Lung (tissue), 11 donors: ENCODE measurements at regions not wholly inside any gene's neighbourhood (a gene's known extent, or its start where the extent isn't known, plus 50 kb on each side); places are given as distances from the start of the nearest gene placed in this dataset.
"Not testable (repeated sequence)": the region's sequence is repeated elsewhere in the genome, so short reads cannot be mapped to it uniquely, and the experiment has no call there.

Experiments
- ATAC-seq: fragments of 200-7000 bp; cut with Tn5 transposase; one replicate; pipeline ENCODE4 v1.9.1; 2020; ENCODE audit warnings: moderate number of reproducible peaks; ENCODE audit not compliant: insufficient read depth, low FRiP score
- DNase-seq, 3 donors: peaks; one replicate each; pipeline ENCODE4 v3.0.0-alpha.2; 2013 to 2017
- H3K27ac ChIP-seq, 2 donors: one replicate each; pipeline ENCODE4 v1.5.1; 2013; ENCODE audit warnings: mild to moderate bottlenecking in 2 of 2, moderate library complexity in 2 of 2, control low read depth in 1 of 2, inconsistent platforms in 1 of 2, low read depth in 1 of 2, low read length in 1 of 2
- H3K27me3 ChIP-seq, 3 donors: one replicate each; pipeline ENCODE4 v1.5.1; 2013; ENCODE audit warnings: low read length in 2 of 3; ENCODE audit not compliant: control insufficient read depth in 3 of 3, insufficient read depth in 3 of 3
- H3K36me3 ChIP-seq, 4 donors: one replicate each; pipeline ENCODE4 v1.5.1; 2013; ENCODE audit warnings: low read length in 4 of 4, mild to moderate bottlenecking in 1 of 4, moderate library complexity in 1 of 4; ENCODE audit not compliant: control insufficient read depth in 4 of 4, insufficient read depth in 4 of 4
- H3K4me1 ChIP-seq, 5 donors: one replicate each; pipeline ENCODE4 v1.5.1; 2013; ENCODE audit warnings: low read length in 5 of 5, mild to moderate bottlenecking in 2 of 5, moderate library complexity in 1 of 5; ENCODE audit not compliant: control insufficient read depth in 5 of 5, insufficient read depth in 5 of 5
- H3K4me3 ChIP-seq: one replicate; pipeline ENCODE4 v1.5.1; 2013; ENCODE audit warnings: mild to moderate bottlenecking, control low read depth, moderate library complexity
- H3K9ac ChIP-seq, 2 donors: one replicate each; pipeline ENCODE4 v1.5.1; 2013; ENCODE audit warnings: low read length in 2 of 2, control low read depth in 1 of 2; ENCODE audit not compliant: insufficient read depth in 1 of 2
- H3K9me3 ChIP-seq, 4 donors: one replicate each; pipeline ENCODE4 v1.5.1; 2013; ENCODE audit warnings: low read length in 3 of 4, mild to moderate bottlenecking in 1 of 4, moderate library complexity in 1 of 4; ENCODE audit not compliant: control insufficient read depth in 4 of 4, insufficient read depth in 3 of 4
- CTCF ChIP-seq: IDR thresholded peaks from 2 replicates; pipeline ENCODE4 v1.5.1; 2012; ENCODE audit warnings: mild to moderate bottlenecking; ENCODE audit errors: control extremely low read depth, extremely low read depth
- WGBS, 2 donors: extraction: QIAGEN DNeasy Blood & Tissue Kit; methylation state at CpG; one replicate each; pipeline ENCODE4 v1.1.7; 2013; 5-methylcytosine and 5-hydroxymethylcytosine counted together
- donor health status: control.
- donor health status: control.
- donor health status: Bipolar disorder and iron deficiency.
- donor health status: healthy.
- donor health status: DM: yes; HTN: yes; CAD: no.

DNA sequence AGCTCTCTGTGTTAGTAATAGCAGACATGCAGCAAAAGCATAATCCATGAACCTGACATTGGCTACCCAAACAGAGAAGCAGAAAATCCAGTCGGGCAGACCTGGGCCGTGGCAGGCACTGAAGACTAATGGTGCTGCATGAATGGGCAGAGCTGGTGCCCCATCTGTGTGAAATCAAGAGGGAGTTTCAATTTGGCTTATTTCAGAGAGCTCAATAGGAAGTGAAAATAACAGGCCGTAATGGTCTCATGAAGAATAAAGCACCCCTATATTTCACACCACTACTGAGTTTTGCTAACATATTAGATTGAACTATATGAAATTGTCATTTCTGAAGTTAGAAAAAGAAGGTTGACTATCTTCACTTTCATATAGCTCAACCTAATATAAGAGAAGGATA lies 149.7 kb downstream of the ENC1 start:
- Histone ChIP-seq H3K36me3 (no peaks in the 10 kb centered on the region), H3K27me3 (no peaks in the 10 kb centered on the region), H3K9me3 (no peaks in the 10 kb centered on the region), H3K4me1 (peaks cover 0 to 8% (median 5%) of the 10 kb centered on the region in 5 donors), H3K9ac (no peak overlapping the region), H3K4me3 (no peak overlapping the region), H3K27ac (no peak overlapping the region)
- ATAC-seq = no peak
- no peak for DNase-seq
- no peak for TF ChIP-seq CTCF
- WGBS, 2 donors = 71 to 78% methylated on average over 3 of the region's 3 CpGs

GRCh38 chr5:74482990-74483389 lies 157.5 kb downstream of the ENC1 start:
- H3K9ac ChIP-seq = no peak overlapping the region
- TF ChIP-seq CTCF = no peak
- no peaks in the 10 kb centered on the region for H3K27me3 ChIP-seq
- H3K9me3 ChIP-seq = no peaks in the 10 kb centered on the region
- 76 to 83% methylated on average over 3 of the region's 3 CpGs for whole genome bisulfite sequencing, 2 donors
- H3K27ac ChIP-seq = no peak overlapping the region
- peaks cover 0 to 6% (median 0%) of the 10 kb centered on the region in 5 donors for H3K4me1 ChIP-seq
- no peak overlapping the region for H3K4me3 ChIP-seq
- ATAC-seq (no peak), DNase-seq (no peak)
- H3K36me3 ChIP-seq = no peaks in the 10 kb centered on the region

DNA sequence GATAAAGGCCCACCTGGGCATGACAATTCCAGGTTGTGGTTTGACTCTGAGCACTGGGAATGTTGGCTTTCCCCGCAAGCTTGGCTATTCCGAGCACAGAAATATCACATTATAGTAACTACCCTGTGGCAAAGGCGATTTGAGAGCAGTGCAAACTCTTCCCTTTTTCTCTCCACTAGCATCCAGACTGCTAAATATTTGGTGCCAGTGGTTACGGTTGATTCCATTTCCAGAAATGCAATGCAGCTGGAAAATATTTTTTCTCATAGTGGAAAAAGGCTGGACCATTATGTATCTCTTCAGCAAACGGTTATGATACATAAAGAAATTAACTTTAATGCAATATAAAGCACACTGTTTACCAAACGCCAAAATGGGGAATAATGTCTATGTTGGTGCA lies 158.0 kb downstream of the ENC1 start:
- no peak for TF ChIP-seq CTCF
- Histone ChIP-seq H3K4me3 (no peak overlapping the region), H3K27me3 (no peaks in the 10 kb centered on the region), H3K36me3 (no peaks in the 10 kb centered on the region), H3K9ac (no peak overlapping the region), H3K9me3 (no peaks in the 10 kb centered on the region), H3K4me1 (peaks cover 0 to 6% (median 0%) of the 10 kb centered on the region in 5 donors), H3K27ac (no peak overlapping the region)
- DNase-seq = no peak
- ATAC-seq = no peak
- WGBS, 2 donors = 82 to 92% methylated on average over 6 of the region's 6 CpGs

DNA sequence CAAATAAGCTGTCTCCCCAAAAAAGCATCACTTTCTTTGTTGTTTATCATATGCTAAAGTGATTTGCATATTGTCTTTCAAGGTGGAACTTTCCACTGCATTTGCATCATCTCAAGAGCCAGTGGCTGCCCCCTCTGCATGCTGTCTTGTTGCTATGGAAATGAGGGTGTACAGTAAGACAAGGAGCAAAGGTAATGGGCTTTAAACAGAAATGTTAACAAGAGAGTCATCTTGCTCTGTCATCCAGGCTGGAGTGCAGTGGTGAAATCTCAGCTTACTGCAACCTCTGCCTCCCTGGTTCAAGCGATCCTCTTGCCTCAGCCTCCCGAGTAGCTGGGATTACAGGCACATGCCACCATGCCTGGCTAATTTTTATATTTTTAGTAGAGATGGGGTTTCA lies 159.2 kb downstream of the ENC1 start:
- H3K9me3 ChIP-seq, H3K4me1 ChIP-seq, H3K4me3 ChIP-seq, ATAC-seq, H3K27ac ChIP-seq, H3K9ac ChIP-seq, DNase-seq, H3K36me3 ChIP-seq, H3K27me3 ChIP-seq: not testable (repeated sequence)
- WGBS, 2 donors = 95 to 97% methylated on average over 2 of the region's 2 CpGs
